GM12878 (cell line): ENCODE measurements at regions not wholly inside any gene's neighbourhood (a gene's known extent, or its start where the extent isn't known, plus 50 kb on each side); places are given as distances from the start of the nearest gene placed in this dataset.

Experiments
- ATAC-seq: fragments of 200-7000 bp; cut with Tn5 transposase; 3 replicates; pipeline ENCODE4 v1.9.1; 2020; ENCODE audit warnings: mild to moderate bottlenecking, moderate library complexity
- BruUV-seq: library from RNA; stranded (reverse); fragments of 400-500 nt; replicated peaks from 2 replicates; lab custom pipeline; 2021; lab: Mats Ljungman, UMichigan
- CTCF ChIA-PET: fragments of 300-600 bp; sonication (Branson Sonifier 250); formaldehyde crosslinking; extraction: SDS; loops from one replicate; lab custom pipeline; 2021; ENCODE audit warnings: inconsistent platforms; lab: Yijun Ruan, JAX
- POLR2A ChIA-PET: fragments of 350-600 bp; formaldehyde crosslinking; extraction: SDS; loops from one replicate; lab custom pipeline; 2021; ENCODE audit warnings: inconsistent platforms; lab: Charles Lee
- RAD21 ChIA-PET: fragments of 300-600 bp; sonication (Branson Sonifier 250); formaldehyde crosslinking; loops from one replicate; lab custom pipeline; 2023; ENCODE audit warnings: antibody characterized with exemption; ENCODE audit not compliant: unreplicated experiment; lab: Charles Lee
- SMC1A ChIA-PET: fragments of 300-600 bp; sonication (Branson Sonifier 250); formaldehyde crosslinking; loops from one replicate; lab custom pipeline; 2023; ENCODE audit not compliant: unreplicated experiment, uncharacterized antibody; lab: Charles Lee
- DNase-seq: peaks from one replicate; pipeline ENCODE4 v3.0.0-alpha.2; 2011; ENCODE audit warnings: low read depth, low spot score
- FAIRE-seq: peaks from 3 replicates; lab custom pipeline; 2011; peaks lifted over from hg19 to GRCh38; lab: Jason Lieb, UNC
- H2AFZ ChIP-seq: 2 replicates; pipeline ENCODE4 v1.6.0; 2011; ENCODE audit warnings: low read depth, low read length, control low read depth; ENCODE audit not compliant: control insufficient read depth
- H3K27ac ChIP-seq: 2 replicates; pipeline ENCODE4 v1.5.1; 2011; ENCODE audit warnings: control low read depth; ENCODE audit not compliant: control insufficient read depth, insufficient read depth
- H3K27me3 ChIP-seq, 2 experiments: replicated peaks in 1 of 2; 2 replicates each; pipeline versions ENCODE4 v1.6.0 to v1.6.1; 2011; ENCODE audit warnings: low read length in 1 of 2; ENCODE audit not compliant: control insufficient read depth in 2 of 2, insufficient read depth in 2 of 2
- H3K36me3 ChIP-seq, 2 experiments: 2 replicates each; pipeline ENCODE4 v1.5.1; 2011; ENCODE audit warnings: low read length in 1 of 2; ENCODE audit not compliant: control insufficient read depth in 2 of 2, insufficient read depth in 2 of 2
- H3K4me1 ChIP-seq: 2 replicates; pipeline ENCODE4 v1.6.1; 2011; ENCODE audit warnings: mild to moderate bottlenecking, low read length, moderate library complexity, mixed read lengths; ENCODE audit not compliant: control insufficient read depth, insufficient read depth
- H3K4me2 ChIP-seq: 2 replicates; pipeline ENCODE4 v1.6.0; 2011; ENCODE audit warnings: control low read depth; ENCODE audit not compliant: control insufficient read depth, insufficient read depth
- H3K4me3 ChIP-seq: fragments of 200-600 bp; sonication (generic); 2 replicates; pipeline ENCODE4 v1.5.1; 2016
- H3K79me2 ChIP-seq: 2 replicates; pipeline ENCODE4 v1.6.0; 2011; ENCODE audit warnings: low read length; ENCODE audit not compliant: control insufficient read depth, insufficient read depth
- H3K9ac ChIP-seq: 2 replicates; pipeline ENCODE4 v1.8.0; 2011; ENCODE audit warnings: low read length, control low read depth, mixed read lengths; ENCODE audit not compliant: control insufficient read depth, insufficient read depth
- H3K9me3 ChIP-seq: replicated peaks from 3 replicates; pipeline ENCODE4 v1.5.1; 2011; ENCODE audit warnings: mild to moderate bottlenecking, low read length; ENCODE audit not compliant: control insufficient read depth, insufficient read depth
- H4K20me1 ChIP-seq: 2 replicates; pipeline ENCODE4 v1.6.0; 2011; ENCODE audit not compliant: control insufficient read depth, insufficient read depth
- DPF2 ChIP-seq: fragments of 450-650 bp; IDR thresholded peaks from 2 replicates; pipeline ENCODE4 v1.6.1; 2017; ENCODE audit warnings: mild to moderate bottlenecking
- EGR1 ChIP-seq, 2 experiments: IDR thresholded peaks; 1 replicate in 1 of 2; 2 replicates in 1 of 2; pipeline ENCODE4 v1.6.1; 2011 to 2012; ENCODE audit warnings: low read depth in 2 of 2, low read length in 2 of 2, borderline replicate concordance in 1 of 2, mild to moderate bottlenecking in 1 of 2, moderate library complexity in 1 of 2
- ETV6 ChIP-seq, 2 experiments: fragments of 450-650 bp in 1 of 2; IDR thresholded peaks in 1 of 2; conservative IDR thresholded peaks in 1 of 2; 2 replicates each; pipeline ENCODE4 v1.6.1; 2014; ENCODE audit warnings: antibody characterized with exemption in 1 of 2, borderline replicate concordance in 1 of 2, low read depth in 1 of 2, mild to moderate bottlenecking in 1 of 2, moderate library complexity in 1 of 2
- GABPA ChIP-seq: IDR thresholded peaks from 2 replicates; pipeline ENCODE4 v1.6.1; 2014; ENCODE audit warnings: antibody characterized with exemption, low read depth, mild to moderate bottlenecking, inconsistent platforms
- KAT2A ChIP-seq: conservative IDR thresholded peaks from 2 replicates; pipeline ENCODE4 v1.6.1; 2011; ENCODE audit warnings: low read depth, low read length; ENCODE audit not compliant: control insufficient read depth
- LARP7 ChIP-seq: fragments of 450-650 bp; IDR thresholded peaks from 2 replicates; pipeline ENCODE4 v1.6.1; 2017; ENCODE audit warnings: mild to moderate bottlenecking
- MYB ChIP-seq: fragments of 150-350 bp; IDR thresholded peaks from 2 replicates; pipeline ENCODE4 v1.6.1; 2014; ENCODE audit warnings: mild to moderate bottlenecking, low read depth, low read length, borderline replicate concordance
- NBN ChIP-seq: fragments of 450-650 bp; IDR thresholded peaks from 2 replicates; pipeline ENCODE4 v1.6.1; 2016
- POLR2AphosphoS2 ChIP-seq: IDR thresholded peaks from 2 replicates; pipeline ENCODE4 v1.6.1; 2011; ENCODE audit warnings: low read depth, mild to moderate bottlenecking, low read length, improper control_type of control experiment, moderate library complexity
- RAD51 ChIP-seq: fragments of 450-650 bp; IDR thresholded peaks from 2 replicates; pipeline ENCODE4 v1.6.1; 2016; ENCODE audit warnings: moderate library complexity, mild to moderate bottlenecking, inconsistent platforms
- RB1 ChIP-seq: fragments of 450-650 bp; formaldehyde crosslinking; IDR thresholded peaks from 2 replicates; pipeline ENCODE4 v1.6.1; 2017; ENCODE audit warnings: mild to moderate bottlenecking, borderline replicate concordance
- SMARCA5 ChIP-seq: fragments of 450-650 bp; IDR thresholded peaks from 2 replicates; pipeline ENCODE4 v1.6.1; 2017; ENCODE audit warnings: mild to moderate bottlenecking
- SMC3 ChIP-seq: IDR thresholded peaks from 2 replicates; pipeline ENCODE4 v1.6.1; 2011; ENCODE audit warnings: low read length, improper control_type of control experiment, borderline replicate concordance
- SP1 ChIP-seq: IDR thresholded peaks from one replicate; pipeline ENCODE4 v1.6.1; 2011; ENCODE audit warnings: low read depth, low read length
- SUPT20H ChIP-seq: IDR thresholded peaks from 2 replicates; pipeline ENCODE4 v1.6.1; 2011; ENCODE audit warnings: low read depth, mild to moderate bottlenecking, low read length, moderate library complexity, borderline replicate concordance; ENCODE audit not compliant: control insufficient read depth
- WGBS: methylation state at CpG from one replicate; pipeline ENCODE4 v1.1.6; 2016; ENCODE audit warnings: low lambda C conversion rate; ENCODE audit not compliant: insufficient replicate concordance, insufficient coverage; ENCODE audit errors: missing lambda C conversion rate; 5-methylcytosine and 5-hydroxymethylcytosine counted together
- in situ Hi-C: fragments of 300-500 bp; cut with MboI; formaldehyde crosslinking; loops from 9 replicates; pipeline ENCODE4 v1.14.3; 2018; ENCODE audit warnings: mixed read lengths
- intact Hi-C: fragments of 100-400 bp; cut with micrococcal nuclease; formaldehyde crosslinking; loops from one replicate; pipeline ENCODE4 v1.14.2; 2022; ENCODE audit not compliant: unreplicated experiment
- TF ChIP-seq, protein P1 (sequence below): fragments of 450-650 bp; IDR thresholded peaks from 2 replicates; pipeline ENCODE4 v1.6.1; 2016; ENCODE audit warnings: mild to moderate bottlenecking, moderate library complexity, borderline replicate concordance
- TF ChIP-seq, protein P2 (sequence below): fragments of 450-650 bp; IDR thresholded peaks from 2 replicates; pipeline ENCODE4 v1.6.1; 2017; ENCODE audit warnings: mild to moderate bottlenecking, moderate library complexity

- ChIA-PET POLR2A (no interaction called here), CTCF (no interaction called here), RAD21 (no interaction called here), SMC1A (interaction anchor here (1.4 kb wide), 1 partner anchor 12 kb away, joined by 3 read pairs; no protein-coding TSS in a partner anchor)
- H3K79me2 ChIP-seq = no peaks in the 10 kb centered on the region
- H3K36me3 ChIP-seq = no peaks in the 10 kb centered on the region
- FAIRE-seq (no peak), ATAC-seq (no peak), DNase-seq (no peak)
- H3K9ac ChIP-seq = no peak overlapping the region
- H3K4me2 ChIP-seq = no peak overlapping the region
- in situ Hi-C loops (no loop called here), intact Hi-C loops (no loop called here)
- no peak overlapping the region for H2AFZ ChIP-seq
- no peak overlapping the region for H3K27ac ChIP-seq
- H3K9me3 ChIP-seq = no peaks in the 10 kb centered on the region
- BruUV-seq = no TSS peak
- WGBS = 25% methylated on average over 8 of the region's 8 CpGs
- H3K27me3 ChIP-seq = no peaks in the 10 kb centered on the region; a peak in 2 of 4 replicates
- no peak overlapping the region for H3K4me3 ChIP-seq
- no peaks in the 10 kb centered on the region for H4K20me1 ChIP-seq
- no peaks in the 10 kb centered on the region for H3K4me1 ChIP-seq
- TF ChIP-seq, protein P1, sequence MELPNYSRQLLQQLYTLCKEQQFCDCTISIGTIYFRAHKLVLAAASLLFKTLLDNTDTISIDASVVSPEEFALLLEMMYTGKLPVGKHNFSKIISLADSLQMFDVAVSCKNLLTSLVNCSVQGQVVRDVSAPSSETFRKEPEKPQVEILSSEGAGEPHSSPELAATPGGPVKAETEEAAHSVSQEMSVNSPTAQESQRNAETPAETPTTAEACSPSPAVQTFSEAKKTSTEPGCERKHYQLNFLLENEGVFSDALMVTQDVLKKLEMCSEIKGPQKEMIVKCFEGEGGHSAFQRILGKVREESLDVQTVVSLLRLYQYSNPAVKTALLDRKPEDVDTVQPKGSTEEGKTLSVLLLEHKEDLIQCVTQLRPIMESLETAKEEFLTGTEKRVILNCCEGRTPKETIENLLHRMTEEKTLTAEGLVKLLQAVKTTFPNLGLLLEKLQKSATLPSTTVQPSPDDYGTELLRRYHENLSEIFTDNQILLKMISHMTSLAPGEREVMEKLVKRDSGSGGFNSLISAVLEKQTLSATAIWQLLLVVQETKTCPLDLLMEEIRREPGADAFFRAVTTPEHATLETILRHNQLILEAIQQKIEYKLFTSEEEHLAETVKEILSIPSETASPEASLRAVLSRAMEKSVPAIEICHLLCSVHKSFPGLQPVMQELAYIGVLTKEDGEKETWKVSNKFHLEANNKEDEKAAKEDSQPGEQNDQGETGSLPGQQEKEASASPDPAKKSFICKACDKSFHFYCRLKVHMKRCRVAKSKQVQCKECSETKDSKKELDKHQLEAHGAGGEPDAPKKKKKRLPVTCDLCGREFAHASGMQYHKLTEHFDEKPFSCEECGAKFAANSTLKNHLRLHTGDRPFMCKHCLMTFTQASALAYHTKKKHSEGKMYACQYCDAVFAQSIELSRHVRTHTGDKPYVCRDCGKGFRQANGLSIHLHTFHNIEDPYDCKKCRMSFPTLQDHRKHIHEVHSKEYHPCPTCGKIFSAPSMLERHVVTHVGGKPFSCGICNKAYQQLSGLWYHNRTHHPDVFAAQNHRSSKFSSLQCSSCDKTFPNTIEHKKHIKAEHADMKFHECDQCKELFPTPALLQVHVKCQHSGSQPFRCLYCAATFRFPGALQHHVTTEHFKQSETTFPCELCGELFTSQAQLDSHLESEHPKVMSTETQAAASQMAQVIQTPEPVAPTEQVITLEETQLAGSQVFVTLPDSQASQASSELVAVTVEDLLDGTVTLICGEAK = no peak
- no peak for TF ChIP-seq SMC3
- no peak for TF ChIP-seq POLR2AphosphoS2
- TF ChIP-seq DPF2 = no peak
- no peak for TF ChIP-seq NBN
- TF ChIP-seq ETV6 (conservative IDR thresholded peaks at IDR 0.05 in 1 of 2, IDR thresholded peaks at IDR 0.05 in 1 of 2; ENCODE audit: borderline replicate concordance in 1 of 2, low read depth in 1 of 2) = no peak
- TF ChIP-seq, protein P2, sequence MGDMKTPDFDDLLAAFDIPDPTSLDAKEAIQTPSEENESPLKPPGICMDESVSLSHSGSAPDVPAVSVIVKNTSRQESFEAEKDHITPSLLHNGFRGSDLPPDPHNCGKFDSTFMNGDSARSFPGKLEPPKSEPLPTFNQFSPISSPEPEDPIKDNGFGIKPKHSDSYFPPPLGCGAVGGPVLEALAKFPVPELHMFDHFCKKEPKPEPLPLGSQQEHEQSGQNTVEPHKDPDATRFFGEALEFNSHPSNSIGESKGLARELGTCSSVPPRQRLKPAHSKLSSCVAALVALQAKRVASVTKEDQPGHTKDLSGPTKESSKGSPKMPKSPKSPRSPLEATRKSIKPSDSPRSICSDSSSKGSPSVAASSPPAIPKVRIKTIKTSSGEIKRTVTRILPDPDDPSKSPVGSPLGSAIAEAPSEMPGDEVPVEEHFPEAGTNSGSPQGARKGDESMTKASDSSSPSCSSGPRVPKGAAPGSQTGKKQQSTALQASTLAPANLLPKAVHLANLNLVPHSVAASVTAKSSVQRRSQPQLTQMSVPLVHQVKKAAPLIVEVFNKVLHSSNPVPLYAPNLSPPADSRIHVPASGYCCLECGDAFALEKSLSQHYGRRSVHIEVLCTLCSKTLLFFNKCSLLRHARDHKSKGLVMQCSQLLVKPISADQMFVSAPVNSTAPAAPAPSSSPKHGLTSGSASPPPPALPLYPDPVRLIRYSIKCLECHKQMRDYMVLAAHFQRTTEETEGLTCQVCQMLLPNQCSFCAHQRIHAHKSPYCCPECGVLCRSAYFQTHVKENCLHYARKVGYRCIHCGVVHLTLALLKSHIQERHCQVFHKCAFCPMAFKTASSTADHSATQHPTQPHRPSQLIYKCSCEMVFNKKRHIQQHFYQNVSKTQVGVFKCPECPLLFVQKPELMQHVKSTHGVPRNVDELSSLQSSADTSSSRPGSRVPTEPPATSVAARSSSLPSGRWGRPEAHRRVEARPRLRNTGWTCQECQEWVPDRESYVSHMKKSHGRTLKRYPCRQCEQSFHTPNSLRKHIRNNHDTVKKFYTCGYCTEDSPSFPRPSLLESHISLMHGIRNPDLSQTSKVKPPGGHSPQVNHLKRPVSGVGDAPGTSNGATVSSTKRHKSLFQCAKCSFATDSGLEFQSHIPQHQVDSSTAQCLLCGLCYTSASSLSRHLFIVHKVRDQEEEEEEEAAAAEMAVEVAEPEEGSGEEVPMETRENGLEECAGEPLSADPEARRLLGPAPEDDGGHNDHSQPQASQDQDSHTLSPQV = no peak
- TF ChIP-seq SP1 = no peak
- TF ChIP-seq EGR1 (IDR thresholded peaks at IDR 0.05; ENCODE audit: borderline replicate concordance in 1 of 2, low read depth in 2 of 2, low read length in 2 of 2) = no peak
- TF ChIP-seq GABPA = no peak
- no peak for TF ChIP-seq LARP7
- TF ChIP-seq RB1 = no peak
- no peak for TF ChIP-seq RAD51
- TF ChIP-seq SUPT20H = no peak
- no peak for TF ChIP-seq KAT2A
- TF ChIP-seq SMARCA5 = no peak
- TF ChIP-seq MYB = no peak
Measured at GRCh38 chr10:93181271-93182048, 107.8 kb downstream of the CYP26A1 start.
